CD4-positive, CD25-positive, alpha-beta regulatory T cell (primary cell): ENCODE measurements at regions not wholly inside any gene's neighbourhood (a gene's known extent, or its start where the extent isn't known, plus 50 kb on each side); places are given as distances from the start of the nearest gene placed in this dataset.

Experiments
- ATAC-seq, 2 donors: fragments of 150-1000 bp; cut with Tn5 transposase; one replicate each; pipeline ENCODE4 v1.10.0; 2021; ENCODE audit warnings: low read depth in 2 of 2, moderate number of reproducible peaks in 2 of 2, moderate library complexity in 1 of 2
- DNase-seq, 3 donors: peaks; one replicate each; pipeline versions ENCODE4 v3.0.0 to v3.0.0-alpha.2; 2012 to 2022; ENCODE audit warnings: mixed read lengths in 1 of 3
- H3K27ac ChIP-seq: one replicate; pipeline ENCODE4 v1.7.0; 2013; ENCODE audit warnings: mild to moderate bottlenecking, low read length; ENCODE audit not compliant: insufficient read depth, poor library complexity, severe bottlenecking
- H3K27me3 ChIP-seq: one replicate; pipeline ENCODE4 v1.7.0; 2013; ENCODE audit warnings: low read length; ENCODE audit not compliant: control insufficient read depth, insufficient read depth
- H3K36me3 ChIP-seq: one replicate; pipeline ENCODE4 v1.7.0; 2013; ENCODE audit warnings: mild to moderate bottlenecking, low read length, moderate library complexity; ENCODE audit not compliant: control insufficient read depth, insufficient read depth
- H3K4me1 ChIP-seq: 2 replicates; pipeline ENCODE4 v1.7.0; 2013; ENCODE audit warnings: mild to moderate bottlenecking, low read length; ENCODE audit not compliant: insufficient read depth, control insufficient read depth, poor library complexity, severe bottlenecking
- H3K4me3 ChIP-seq: one replicate; pipeline ENCODE4 v1.7.0; 2013; ENCODE audit warnings: low read depth, mild to moderate bottlenecking, low read length, moderate library complexity
- H3K9me3 ChIP-seq, 2 experiments: 1 replicate in 1 of 2; 2 replicates in 1 of 2; pipeline ENCODE4 v1.7.0; 2013; ENCODE audit warnings: low read length in 2 of 2, mild to moderate bottlenecking in 1 of 2, moderate library complexity in 1 of 2; ENCODE audit not compliant: control insufficient read depth in 2 of 2
- H3K27ac Mint-ChIP-seq, 3 donors: one replicate each; pipeline ENCODE4 v1.8.0; 2020 to 2022; ENCODE audit warnings: mild to moderate bottlenecking in 3 of 3, mixed read lengths in 3 of 3, moderate library complexity in 2 of 3
- H3K27me3 Mint-ChIP-seq: one replicate; pipeline ENCODE4 v1.8.0; 2022; ENCODE audit warnings: mild to moderate bottlenecking, mixed read lengths
- H3K36me3 Mint-ChIP-seq: one replicate; pipeline ENCODE4 v1.8.0; 2020; ENCODE audit warnings: mixed read lengths
- H3K4me1 Mint-ChIP-seq, 4 donors: one replicate each; pipeline ENCODE4 v1.8.0; 2020 to 2022; ENCODE audit warnings: mixed read lengths in 4 of 4, mild to moderate bottlenecking in 1 of 4
- H3K4me3 Mint-ChIP-seq, 4 donors: one replicate each; pipeline ENCODE4 v1.8.0; 2020 to 2022; ENCODE audit warnings: mild to moderate bottlenecking in 4 of 4, mixed read lengths in 4 of 4, moderate library complexity in 3 of 4
- H3K9me3 Mint-ChIP-seq, 7 donors: one replicate each; pipeline ENCODE4 v1.8.0; 2020 to 2022; ENCODE audit warnings: mixed read lengths in 7 of 7, mild to moderate bottlenecking in 3 of 7, moderate library complexity in 2 of 7

DNA sequence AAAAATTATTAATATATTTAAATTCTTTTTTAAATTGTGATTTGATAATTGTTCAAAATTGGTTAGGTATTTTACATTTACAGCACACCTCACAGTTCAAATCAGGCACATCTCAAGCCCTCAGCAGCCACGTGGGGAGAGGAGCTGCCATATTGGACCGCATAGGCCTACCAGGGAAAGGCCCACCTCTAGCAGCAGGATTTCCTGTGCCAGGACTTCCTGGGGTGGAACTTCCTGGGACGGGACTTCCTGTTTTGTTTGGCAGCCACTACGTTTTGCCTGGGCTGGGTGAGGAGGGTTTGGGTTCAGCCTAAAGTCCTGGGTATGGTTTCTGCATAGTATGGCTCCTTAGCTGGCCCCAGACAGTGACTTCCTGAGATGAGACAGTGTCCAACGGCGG lies 298.5 kb upstream of the FOXF1 start:
- Histone ChIP-seq H3K4me3 (no peak overlapping the region), H3K9me3 (no peaks in the 10 kb centered on the region), H3K36me3 (no peaks in the 10 kb centered on the region), H3K4me1 (no peaks in the 10 kb centered on the region), H3K27me3 (no peaks in the 10 kb centered on the region), H3K27ac (no peak overlapping the region)
- no peak for ATAC-seq
- Mint-ChIP-seq H3K4me3 (no peak overlapping the region), H3K27me3 (no peaks in the 10 kb centered on the region), H3K9me3 (peaks cover 0 to 8% (median 2%) of the 10 kb centered on the region in 7 donors), H3K4me1 (no peaks in the 10 kb centered on the region), H3K27ac (no peak overlapping the region), H3K36me3 (no peaks in the 10 kb centered on the region)
- DNase-seq = peak in 1 of 3 donors; percentile 1

DNA sequence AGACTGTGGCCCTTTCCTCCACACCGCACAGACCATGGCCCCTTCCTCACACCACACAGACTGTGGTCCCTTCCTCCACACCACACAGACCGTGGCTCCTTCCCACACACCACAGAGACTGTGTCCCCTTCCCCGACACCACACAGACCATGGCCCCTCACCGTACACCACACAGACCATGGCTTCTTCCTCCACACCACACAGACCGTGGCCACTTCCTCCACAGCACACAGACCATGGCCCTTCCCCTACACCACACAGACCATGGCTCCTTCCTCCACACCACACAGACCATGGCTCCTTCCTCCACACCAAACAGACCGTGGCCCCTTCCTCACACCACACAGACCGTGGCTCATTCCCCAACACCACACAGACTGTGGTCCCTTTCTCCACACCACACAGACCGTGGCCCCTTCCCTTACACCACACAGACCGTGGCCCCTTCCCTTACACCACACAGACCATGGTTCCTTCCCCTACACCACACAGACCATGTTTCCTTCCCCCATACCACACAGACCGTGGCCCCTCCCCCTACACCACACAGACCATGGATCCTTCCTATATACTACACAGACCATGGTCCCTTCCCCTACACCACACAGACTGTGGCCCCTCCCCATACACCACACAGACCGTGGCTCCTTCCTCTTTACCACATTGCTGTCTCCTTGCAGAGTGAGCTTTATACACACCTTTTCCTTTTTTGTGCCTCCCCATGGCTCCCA lies 297.5 kb upstream of the FOXF1 start:
- H3K27me3 ChIP-seq = no peaks in the 10 kb centered on the region
- no peak for DNase-seq
- no peak overlapping the region for H3K27ac ChIP-seq
- no peak overlapping the region for H3K4me3 ChIP-seq
- Mint-ChIP-seq H3K27me3 (no peaks in the 10 kb centered on the region), H3K4me3 (peak overlapping the region in 1 of 4 donors; percentile 41), H3K9me3 (peaks cover 0 to 8% (median 2%) of the 10 kb centered on the region in 7 donors), H3K36me3 (no peaks in the 10 kb centered on the region), H3K4me1 (no peaks in the 10 kb centered on the region), H3K27ac (no peak overlapping the region)
- no peak for ATAC-seq
- H3K9me3 ChIP-seq = no peaks in the 10 kb centered on the region
- H3K36me3 ChIP-seq = no peaks in the 10 kb centered on the region
- H3K4me1 ChIP-seq = no peaks in the 10 kb centered on the region

DNA sequence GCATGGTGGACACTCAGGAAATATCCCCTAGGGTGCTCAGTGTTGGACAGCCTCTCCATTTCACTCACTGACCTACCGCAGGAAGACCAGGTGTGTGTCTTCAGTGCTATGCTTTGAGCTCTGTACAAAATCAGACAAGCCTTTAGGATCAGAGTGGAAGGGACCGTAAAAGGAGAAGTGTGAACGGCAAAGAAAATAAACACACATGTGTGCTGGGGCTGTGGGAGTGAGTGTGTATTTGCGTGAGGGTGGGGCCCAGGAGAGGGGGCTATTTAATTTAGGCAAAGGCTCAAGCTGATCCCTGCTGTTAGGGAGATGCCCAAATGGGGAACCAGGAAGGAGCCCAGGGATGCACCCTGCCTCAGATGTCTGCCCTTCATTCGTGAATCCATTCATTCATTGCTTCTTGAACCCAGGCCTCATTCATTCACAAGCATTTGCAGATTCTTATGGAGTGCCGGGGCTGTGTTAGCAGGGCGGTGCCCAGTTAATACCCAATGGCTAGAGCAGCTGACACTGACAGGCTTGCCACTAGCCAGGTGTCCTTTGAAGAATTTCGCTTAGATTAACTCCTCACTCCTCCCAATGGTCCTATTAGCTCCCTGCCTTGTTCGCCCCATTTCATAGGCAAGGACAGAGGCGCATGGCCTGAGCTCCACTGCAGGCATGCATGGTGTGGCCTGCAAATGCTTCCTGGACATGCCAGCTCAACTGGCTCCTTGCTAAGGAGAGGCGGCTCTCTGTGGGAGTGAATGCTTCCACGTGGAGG lies 296.7 kb upstream of the FOXF1 start:
- ATAC-seq = no peak
- Mint-ChIP-seq H3K4me1 (no peaks in the 10 kb centered on the region), H3K27ac (no peak overlapping the region), H3K4me3 (no peak overlapping the region), H3K9me3 (peaks cover 0 to 8% (median 2%) of the 10 kb centered on the region in 7 donors), H3K27me3 (no peaks in the 10 kb centered on the region), H3K36me3 (no peaks in the 10 kb centered on the region)
- Histone ChIP-seq H3K27me3 (no peaks in the 10 kb centered on the region), H3K4me3 (no peak overlapping the region), H3K36me3 (no peaks in the 10 kb centered on the region), H3K9me3 (no peaks in the 10 kb centered on the region), H3K4me1 (no peaks in the 10 kb centered on the region), H3K27ac (no peak overlapping the region)
- DNase-seq = no peak

DNA sequence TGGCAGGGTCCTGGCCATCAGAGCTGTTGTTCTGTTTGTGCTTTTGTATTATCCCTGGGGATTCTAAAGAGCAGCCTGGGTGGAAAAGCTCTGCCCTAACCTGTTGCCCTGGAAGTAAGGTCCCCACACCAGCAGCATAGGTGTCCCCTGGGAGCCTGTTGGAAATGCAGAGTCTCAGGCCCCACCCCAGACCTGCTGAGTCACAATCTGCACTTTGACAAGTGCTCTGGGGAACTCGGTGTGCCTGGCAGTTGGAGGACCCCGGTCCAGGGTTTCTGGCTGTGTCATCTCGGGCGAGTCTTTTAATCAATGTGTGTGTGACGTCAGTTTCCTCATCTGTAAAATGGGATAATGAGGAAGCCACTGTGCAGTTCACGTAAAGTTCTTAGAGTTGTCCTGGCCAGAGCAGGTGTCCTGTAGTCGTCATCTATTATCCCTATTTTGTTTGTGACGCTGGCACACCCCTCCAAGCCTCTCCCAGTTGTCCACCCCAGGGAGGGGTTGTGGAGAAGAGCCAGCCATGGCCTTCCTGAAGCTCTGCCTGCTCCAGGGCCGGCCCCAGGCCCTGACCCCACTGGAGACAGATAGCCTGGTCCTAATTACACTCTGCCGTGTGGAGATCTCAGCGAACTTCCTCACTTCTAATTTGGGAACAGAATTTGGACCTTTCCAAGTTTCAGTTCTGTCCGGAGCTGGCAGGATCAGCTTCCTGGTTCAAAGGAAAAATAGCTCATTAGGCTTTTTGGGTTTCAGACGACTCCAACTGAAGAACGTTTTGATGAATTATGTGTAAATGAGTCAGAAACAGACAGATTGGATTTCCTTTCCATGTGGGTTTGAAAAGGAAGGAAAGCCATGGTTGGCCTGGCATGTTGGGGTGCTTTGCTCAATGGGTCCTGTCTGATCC lies 295.7 kb upstream of the FOXF1 start:
- no peak for ATAC-seq
- no peak for DNase-seq
- Mint-ChIP-seq H3K4me1 (no peaks in the 10 kb centered on the region), H3K4me3 (no peak overlapping the region), H3K9me3 (peaks cover 0 to 8% (median 2%) of the 10 kb centered on the region in 7 donors), H3K36me3 (no peaks in the 10 kb centered on the region), H3K27ac (no peak overlapping the region), H3K27me3 (no peaks in the 10 kb centered on the region)
- H3K9me3 ChIP-seq = no peaks in the 10 kb centered on the region
- H3K27ac ChIP-seq = no peak overlapping the region
- no peaks in the 10 kb centered on the region for H3K27me3 ChIP-seq
- H3K4me1 ChIP-seq = no peaks in the 10 kb centered on the region
- H3K36me3 ChIP-seq = no peaks in the 10 kb centered on the region
- H3K4me3 ChIP-seq = no peak overlapping the region

DNA sequence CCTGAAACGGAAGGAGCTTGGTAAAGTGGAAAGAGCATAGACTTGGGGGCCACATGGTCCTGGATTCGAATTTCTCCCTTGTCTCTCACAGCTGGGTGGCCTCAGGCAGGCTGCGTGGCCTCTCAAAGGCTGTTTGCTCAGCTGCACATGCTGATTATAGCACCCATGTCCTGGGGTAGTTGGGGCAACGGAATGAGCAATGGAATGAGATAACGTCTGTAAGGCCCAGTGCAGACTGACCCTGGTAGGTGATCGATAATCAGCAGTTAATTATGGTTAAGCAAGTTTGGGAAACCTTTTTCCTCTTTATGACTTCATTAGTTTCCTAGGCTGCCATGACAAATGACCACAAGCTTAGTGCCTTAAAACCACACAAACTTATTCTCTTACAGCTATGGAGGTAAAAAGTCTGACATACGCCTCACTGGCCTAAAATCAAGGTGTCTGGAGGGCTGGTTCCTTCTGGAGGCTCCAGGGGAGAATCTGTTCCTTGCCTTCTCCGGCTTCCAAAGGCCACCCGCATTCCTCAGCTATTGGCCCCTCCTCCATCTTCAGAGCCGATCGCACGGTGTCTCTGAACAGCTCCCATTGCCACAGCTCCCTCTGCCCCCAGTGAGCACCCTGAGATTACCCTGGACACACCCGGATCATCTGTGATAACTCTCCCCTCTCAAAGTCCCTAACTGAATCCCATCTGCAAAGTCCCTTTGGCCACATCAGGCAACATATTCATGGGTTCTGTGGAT lies 294.9 kb upstream of the FOXF1 start:
- Histone ChIP-seq H3K27me3 (no peaks in the 10 kb centered on the region), H3K4me3 (no peak overlapping the region), H3K9me3 (no peaks in the 10 kb centered on the region), H3K4me1 (no peaks in the 10 kb centered on the region), H3K36me3 (no peaks in the 10 kb centered on the region), H3K27ac (no peak overlapping the region)
- Mint-ChIP-seq H3K4me1 (no peaks in the 10 kb centered on the region), H3K27me3 (peaks cover 4% of the 10 kb centered on the region), H3K27ac (no peak overlapping the region), H3K9me3 (peaks cover 0 to 8% (median 2%) of the 10 kb centered on the region in 7 donors), H3K4me3 (no peak overlapping the region), H3K36me3 (no peaks in the 10 kb centered on the region)
- DNase-seq (no peak), ATAC-seq (no peak)

DNA sequence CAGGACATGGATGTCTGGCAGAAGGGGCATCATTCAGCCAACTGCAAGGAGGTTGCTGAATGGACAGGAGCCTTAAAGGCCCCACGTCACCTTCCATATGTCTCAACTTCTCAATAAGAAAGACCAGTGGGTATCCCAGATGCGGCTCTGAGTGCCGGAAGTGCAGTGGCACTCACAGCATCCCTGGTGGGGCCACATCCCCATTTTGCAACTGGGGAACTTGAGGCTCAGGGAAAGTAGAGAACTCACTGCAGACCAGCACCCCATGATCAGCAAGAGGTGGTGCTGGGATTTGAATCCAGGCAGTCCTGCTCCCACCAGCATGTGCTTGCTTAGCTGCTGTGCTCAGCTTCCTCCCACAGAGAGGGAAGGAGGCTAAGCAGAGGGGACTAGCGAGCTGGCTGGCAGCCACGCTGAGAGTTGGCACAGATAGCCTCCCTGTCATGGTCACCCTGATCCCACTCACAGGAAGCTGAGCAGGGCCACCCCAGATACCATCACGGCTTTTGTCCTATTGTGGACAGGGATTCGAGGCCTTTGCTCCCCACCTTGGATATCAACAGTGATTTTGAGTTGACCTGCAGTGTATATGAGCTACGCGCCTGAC lies 294.2 kb upstream of the FOXF1 start:
- H3K27ac Mint-ChIP-seq = no peak overlapping the region
- Histone ChIP-seq H3K9me3 (no peaks in the 10 kb centered on the region), H3K27me3 (no peaks in the 10 kb centered on the region), H3K36me3 (no peaks in the 10 kb centered on the region), H3K4me3 (no peak overlapping the region), H3K4me1 (no peaks in the 10 kb centered on the region), H3K27ac (no peak overlapping the region)
- H3K27me3 Mint-ChIP-seq = peaks cover 5% of the 10 kb centered on the region
- DNase-seq (no peak), ATAC-seq (no peak)
- H3K9me3 Mint-ChIP-seq = peaks cover 0 to 8% (median 2%) of the 10 kb centered on the region in 7 donors
- no peaks in the 10 kb centered on the region for H3K4me1 Mint-ChIP-seq
- H3K4me3 Mint-ChIP-seq = no peak overlapping the region
- no peaks in the 10 kb centered on the region for H3K36me3 Mint-ChIP-seq

DNA sequence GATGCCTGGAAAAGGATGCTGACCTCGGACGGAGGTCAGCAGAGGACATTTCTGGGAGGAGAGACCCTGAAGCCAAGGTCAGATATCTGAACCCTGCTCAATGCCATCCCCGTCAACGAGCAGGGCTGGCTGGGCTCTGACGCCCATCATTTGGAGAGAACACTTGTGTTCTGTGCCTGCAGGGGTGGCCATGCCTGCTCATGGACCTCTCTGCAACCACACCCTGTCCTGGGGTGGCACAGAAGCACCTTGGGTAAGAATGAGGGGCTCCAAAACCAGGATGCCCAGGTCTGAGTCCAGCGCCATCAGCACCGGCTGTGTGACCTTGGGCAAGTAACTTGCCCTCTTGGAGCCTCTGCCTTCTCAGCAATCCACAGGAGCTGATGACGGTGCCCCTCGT lies 293.7 kb upstream of the FOXF1 start:
- H3K36me3 ChIP-seq = no peaks in the 10 kb centered on the region

More for the DNA sequence above, 293.7 kb upstream of the FOXF1 start:
- Mint-ChIP-seq H3K36me3 (no peaks in the 10 kb centered on the region), H3K9me3 (peaks cover 0 to 8% (median 2%) of the 10 kb centered on the region in 7 donors), H3K27ac (no peak overlapping the region), H3K4me3 (no peak overlapping the region), H3K27me3 (peaks cover 5% of the 10 kb centered on the region), H3K4me1 (no peaks in the 10 kb centered on the region)
- Histone ChIP-seq H3K4me1 (no peaks in the 10 kb centered on the region), H3K9me3 (no peaks in the 10 kb centered on the region), H3K27ac (no peak overlapping the region), H3K27me3 (no peaks in the 10 kb centered on the region), H3K4me3 (no peak overlapping the region)
- ATAC-seq (no peak), DNase-seq (no peak)
